Renal cortex interstitium (tissue), 11 donors: ENCODE measurements at regions not wholly inside any gene's neighbourhood (a gene's known extent, or its start where the extent isn't known, plus 50 kb on each side); places are given as distances from the start of the nearest gene placed in this dataset.
A peak's percentile ranks its signal among the peaks of the same experiment; 100 is the strongest.

Experiments
- DNase-seq, 11 donors: peaks; one replicate each; pipeline ENCODE4 v3.0.0-alpha.2; 2013; ENCODE audit warnings: low read depth in 9 of 11, low spot score in 4 of 11; ENCODE audit errors: extremely low read depth in 1 of 11

- no peak for DNase-seq
Measured at GRCh38 chr2:236959876-236960275, 125.8 kb upstream of the COPS8 start.

GRCh38 chr2:236960531-236960930 is 125.2 kb upstream of the COPS8 start:
- no peak for DNase-seq

- no peak for DNase-seq
Measured at GRCh38 chr2:236962816-236963215, 122.9 kb upstream of the COPS8 start.

GRCh38 chr2:236963631-236964182 is 122.0 kb upstream of the COPS8 start:
- DNase-seq, result no peak

- no peak for DNase-seq
Measured at GRCh38 chr2:236964291-236964690, 121.4 kb upstream of the COPS8 start.

- no peak for DNase-seq
Measured at GRCh38 chr2:236965021-236965840, 120.5 kb upstream of the COPS8 start.

- no peak for DNase-seq
Measured at GRCh38 chr2:236965841-236966096, 119.9 kb upstream of the COPS8 start.

GRCh38 chr2:236967499-236967783 is 118.2 kb upstream of the COPS8 start:
- DNase-seq, result no peak

- no peak for DNase-seq
Measured at GRCh38 chr2:236968101-236968879, 117.4 kb upstream of the COPS8 start.

- no peak for DNase-seq
Measured at GRCh38 chr2:236968880-236969534, 116.7 kb upstream of the COPS8 start.

GRCh38 chr2:236969767-236970655 is 115.7 kb upstream of the COPS8 start:
- DNase-seq, result no peak

GRCh38 chr2:236970656-236971010 is 115.1 kb upstream of the COPS8 start:
- no peak for DNase-seq

- DNase-seq, result peak in 1 of 11 donors; percentile 40
Measured at GRCh38 chr2:236971131-236971821, 114.4 kb upstream of the COPS8 start.

- DNase-seq, result no peak
Measured at GRCh38 chr2:236971919-236972381, 113.7 kb upstream of the COPS8 start.

- DNase-seq, result peak in 5 of 11 donors; percentile 41 to 70 (median 55)
Measured at GRCh38 chr2:236972491-236973342, 113.0 kb upstream of the COPS8 start.

GRCh38 chr2:236973343-236973980 is 112.2 kb upstream of the COPS8 start:
- DNase-seq, result no peak

- no peak for DNase-seq
Measured at GRCh38 chr2:236974148-236974547, 111.5 kb upstream of the COPS8 start.
